ENCODE measurements at regions not wholly inside any gene's neighbourhood (a gene's known extent, or its start where the extent isn't known, plus 50 kb on each side); places are given as distances from the start of the nearest gene placed in this dataset.

- no peaks in the 10 kb centered on the region for H3K4me1 Mint-ChIP-seq (ENCODE audit: low read depth)
- Histone ChIP-seq H3K9me3 (ENCODE audit: control insufficient read depth in 1 of 2, insufficient read depth in 1 of 2, low read length in 2 of 2) (peaks cover 0 to 4% of the 10 kb centered on the region in 2 experiments), H3K4me1 (ENCODE audit: insufficient read depth, low read length) (no peaks in the 10 kb centered on the region), H3K27me3 (ENCODE audit: control insufficient read depth in 1 of 2, insufficient read depth in 2 of 2, low read length in 2 of 2) (no peaks in the 10 kb centered on the region), H3K4me3 (ENCODE audit: low read length) (no peak overlapping the region), H3K36me3 (ENCODE audit: insufficient read depth, low read length) (no peaks in the 10 kb centered on the region), H3K27ac (ENCODE audit: low read depth in 1 of 2, low read length in 2 of 2) (no peak overlapping the region)
- H3K9me3 Mint-ChIP-seq, result peaks cover 3% of the 10 kb centered on the region
- intact Hi-C loops (cut with DNase I, micrococcal nuclease), result no loop called here
- ChIA-PET CTCF (no interaction called here), POLR2A (no interaction called here)
- H3K4me3 Mint-ChIP-seq, result no peak overlapping the region
- no peak overlapping the region for H3K27ac Mint-ChIP-seq
- ATAC-seq (ENCODE audit: poor library complexity) (no peak), DNase-seq (no peak)
- TF ChIP-seq CTCF (IDR thresholded peaks at IDR 0.05), result no peak
- no peaks in the 10 kb centered on the region for H3K36me3 Mint-ChIP-seq (ENCODE audit: low read depth)
- H3K27me3 Mint-ChIP-seq, result peaks cover 8% of the 10 kb centered on the region
These were observed 60.7 kb upstream of the BDKRB2 start for GRCh38 chr14:96143906-96144305.

GRCh38 chr14:96145116-96145864 lies 59.3 kb upstream of the BDKRB2 start:
- Histone ChIP-seq H3K36me3 (ENCODE audit: insufficient read depth, low read length) (no peaks in the 10 kb centered on the region), H3K4me3 (ENCODE audit: low read length) (no peak overlapping the region), H3K9me3 (ENCODE audit: control insufficient read depth in 1 of 2, insufficient read depth in 1 of 2, low read length in 2 of 2) (peaks cover 0 to 8% of the 10 kb centered on the region in 2 experiments), H3K27ac (ENCODE audit: low read depth in 1 of 2, low read length in 2 of 2) (no peak overlapping the region), H3K27me3 (ENCODE audit: control insufficient read depth in 1 of 2, insufficient read depth in 2 of 2, low read length in 2 of 2) (no peaks in the 10 kb centered on the region), H3K4me1 (ENCODE audit: insufficient read depth, low read length) (no peaks in the 10 kb centered on the region)
- intact Hi-C loops (cut with DNase I, micrococcal nuclease), result no loop called here
- peaks cover 8% of the 10 kb centered on the region for H3K27me3 Mint-ChIP-seq
- ChIA-PET CTCF (no interaction called here), POLR2A (no interaction called here)
- H3K9me3 Mint-ChIP-seq, result peaks cover 3% of the 10 kb centered on the region
- TF ChIP-seq CTCF (IDR thresholded peaks at IDR 0.05), result no peak
- no peaks in the 10 kb centered on the region for H3K4me1 Mint-ChIP-seq (ENCODE audit: low read depth)
- H3K27ac Mint-ChIP-seq, result no peak overlapping the region
- H3K36me3 Mint-ChIP-seq (ENCODE audit: low read depth), result no peaks in the 10 kb centered on the region
- no peak for ATAC-seq (ENCODE audit: poor library complexity)
- H3K4me3 Mint-ChIP-seq, result no peak overlapping the region
- no peak for DNase-seq

GRCh38 chr14:96146131-96146771 lies 58.4 kb upstream of the BDKRB2 start:
- Mint-ChIP-seq H3K27me3 (peaks cover 8% of the 10 kb centered on the region), H3K4me3 (no peak overlapping the region), H3K9me3 (peaks cover 3% of the 10 kb centered on the region), H3K36me3 (ENCODE audit: low read depth) (no peaks in the 10 kb centered on the region), H3K4me1 (ENCODE audit: low read depth) (no peaks in the 10 kb centered on the region), H3K27ac (no peak overlapping the region)
- DNase-seq (no peak), ATAC-seq (ENCODE audit: poor library complexity) (no peak)
- no peak for TF ChIP-seq CTCF (IDR thresholded peaks at IDR 0.05)
- intact Hi-C loops (cut with DNase I, micrococcal nuclease), result no loop called here
- Histone ChIP-seq H3K4me3 (ENCODE audit: low read length) (no peak overlapping the region), H3K27ac (ENCODE audit: low read depth in 1 of 2, low read length in 2 of 2) (no peak overlapping the region), H3K36me3 (ENCODE audit: insufficient read depth, low read length) (no peaks in the 10 kb centered on the region), H3K4me1 (ENCODE audit: insufficient read depth, low read length) (no peaks in the 10 kb centered on the region), H3K27me3 (ENCODE audit: control insufficient read depth in 1 of 2, insufficient read depth in 2 of 2, low read length in 2 of 2) (no peaks in the 10 kb centered on the region), H3K9me3 (ENCODE audit: control insufficient read depth in 1 of 2, insufficient read depth in 1 of 2, low read length in 2 of 2) (peaks cover 0 to 8% of the 10 kb centered on the region in 2 experiments)
- POLR2A ChIA-PET, result interaction anchor here (0.9 kb wide), 1 partner anchor 19 kb away, joined by 3 read pairs; no protein-coding TSS in a partner anchor
- CTCF ChIA-PET, result no interaction called here
